ENCODE measurements at regions not wholly inside any gene's neighbourhood (a gene's known extent, or its start where the extent isn't known, plus 50 kb on each side); places are given as distances from the start of the nearest gene placed in this dataset.
"Not testable (repeated sequence)": the region's sequence is repeated elsewhere in the genome, so short reads cannot be mapped to it uniquely, and the experiment has no call there.

GRCh38 chr9:71446473-71447411 is 321.6 kb downstream of the CEMIP2 start:
- Histone ChIP-seq H3K4me1 (ENCODE audit: control insufficient read depth, insufficient read depth, low read length) (peaks cover 41% of the 10 kb centered on the region), H3K4me3 (ENCODE audit: low read depth, low read length) (peak overlapping the region; percentile 85), H3K27me3 (ENCODE audit: control insufficient read depth, insufficient read depth, low read length) (no peaks in the 10 kb centered on the region), H3K36me3 (ENCODE audit: control insufficient read depth, insufficient read depth, low read length) (no peaks in the 10 kb centered on the region), H3K9me3 (ENCODE audit: control insufficient read depth, insufficient read depth, low read length) (peaks cover 4% of the 10 kb centered on the region), H3K9ac (ENCODE audit: low read depth, low read length) (peak overlapping the region; percentile 73), H3K27ac (ENCODE audit: low read depth, low read length) (peak overlapping the region; percentile 91)

DNA sequence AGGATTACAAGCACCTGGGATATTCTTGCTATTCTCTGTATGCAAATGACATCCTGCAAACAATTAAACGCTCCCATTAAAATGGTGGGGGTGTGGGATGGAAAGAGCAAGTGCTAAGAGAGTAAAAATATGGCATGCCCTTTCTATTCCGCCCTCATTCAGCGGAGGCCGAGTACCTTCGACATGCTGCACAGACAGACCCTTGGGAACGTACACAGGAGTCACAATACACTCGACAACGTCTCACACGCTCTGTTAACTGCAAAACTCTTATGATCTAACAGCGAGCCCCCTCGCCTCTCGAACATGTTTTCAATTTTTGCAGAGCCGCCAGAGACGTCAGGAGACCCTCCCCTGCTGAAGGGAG is 322.2 kb downstream of the CEMIP2 start:
- no peak overlapping the region for H3K9ac ChIP-seq (ENCODE audit: low read depth, low read length)
- H3K36me3 ChIP-seq (ENCODE audit: control insufficient read depth, insufficient read depth, low read length), result no peaks in the 10 kb centered on the region
- no peaks in the 10 kb centered on the region for H3K9me3 ChIP-seq (ENCODE audit: control insufficient read depth, insufficient read depth, low read length)
- no peaks in the 10 kb centered on the region for H3K27me3 ChIP-seq (ENCODE audit: control insufficient read depth, insufficient read depth, low read length)
- peak overlapping the region; percentile 91 for H3K27ac ChIP-seq (ENCODE audit: low read depth, low read length)
- H3K4me1 ChIP-seq (ENCODE audit: control insufficient read depth, insufficient read depth, low read length), result peaks cover 46% of the 10 kb centered on the region
- H3K4me3 ChIP-seq (ENCODE audit: low read depth, low read length), result peak overlapping the region; percentile 85

GRCh38 chr9:71442937-71443336 is 321.5 kb upstream of the TRPM3 start:
- no peak overlapping the region for H3K27ac ChIP-seq (ENCODE audit: low read depth, low read length)
- H3K4me3 ChIP-seq (ENCODE audit: low read depth, low read length), result no peak overlapping the region
- H3K36me3 ChIP-seq (ENCODE audit: control insufficient read depth, insufficient read depth, low read length), result no peaks in the 10 kb centered on the region
- H3K4me1 ChIP-seq (ENCODE audit: control insufficient read depth, insufficient read depth, low read length), result peaks cover 35% of the 10 kb centered on the region
- no peaks in the 10 kb centered on the region for H3K9me3 ChIP-seq (ENCODE audit: control insufficient read depth, insufficient read depth, low read length)
- H3K27me3 ChIP-seq (ENCODE audit: control insufficient read depth, insufficient read depth, low read length), result no peaks in the 10 kb centered on the region
- no peak overlapping the region for H3K9ac ChIP-seq (ENCODE audit: low read depth, low read length)

DNA sequence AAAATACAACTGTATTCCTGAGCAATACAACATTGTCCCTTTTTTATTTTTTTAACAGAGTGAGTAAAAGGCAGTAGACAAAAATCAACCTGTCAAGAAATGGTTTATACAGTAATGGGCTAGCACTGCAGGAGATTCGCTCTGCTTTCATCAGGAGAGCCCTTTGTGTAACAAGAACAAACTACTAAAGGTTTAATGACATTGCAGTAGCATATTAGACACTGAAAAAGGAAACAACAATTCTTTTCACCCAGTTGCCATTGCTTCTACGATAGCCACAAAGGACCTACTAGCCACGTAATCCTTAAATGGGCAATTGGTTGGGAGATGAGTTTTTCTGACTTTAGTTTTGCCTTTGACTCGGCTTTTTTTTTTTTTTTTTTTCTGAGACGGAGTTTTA is 319.8 kb upstream of the TRPM3 start:
- H3K9ac ChIP-seq (ENCODE audit: low read depth, low read length), result no peak overlapping the region

DNA sequence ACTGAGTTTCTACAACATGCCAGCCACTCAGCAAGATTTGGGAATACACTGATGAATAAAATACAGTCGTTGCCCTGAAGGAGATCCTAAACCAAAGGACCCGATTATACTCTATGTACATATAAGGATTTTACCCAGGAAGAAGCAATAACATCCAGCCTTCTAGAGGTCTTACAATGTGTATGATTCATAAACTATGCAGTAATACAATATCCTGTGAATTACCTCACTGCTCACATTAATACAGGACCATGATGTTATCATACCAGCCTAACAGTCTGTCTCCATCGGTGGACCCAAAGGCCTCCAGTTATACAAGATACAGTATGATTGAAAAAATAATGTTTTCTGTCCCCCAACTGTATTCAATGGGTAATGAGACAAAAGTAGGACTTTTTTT is 310.5 kb upstream of the TRPM3 start:
- Histone ChIP-seq H3K9me3 (ENCODE audit: control insufficient read depth, insufficient read depth, low read length) (no peaks in the 10 kb centered on the region), H3K4me3 (ENCODE audit: low read depth, low read length) (no peak overlapping the region), H3K27ac (ENCODE audit: low read depth, low read length) (no peak overlapping the region), H3K9ac (ENCODE audit: low read depth, low read length) (no peak overlapping the region), H3K27me3 (ENCODE audit: control insufficient read depth, insufficient read depth, low read length) (no peaks in the 10 kb centered on the region), H3K4me1 (ENCODE audit: control insufficient read depth, insufficient read depth, low read length) (no peaks in the 10 kb centered on the region), H3K36me3 (ENCODE audit: control insufficient read depth, insufficient read depth, low read length) (no peaks in the 10 kb centered on the region)

More for the DNA sequence above, 319.8 kb upstream of the TRPM3 start:
- Histone ChIP-seq H3K36me3 (ENCODE audit: control insufficient read depth, insufficient read depth, low read length) (no peaks in the 10 kb centered on the region), H3K4me3 (ENCODE audit: low read depth, low read length) (no peak overlapping the region), H3K27me3 (ENCODE audit: control insufficient read depth, insufficient read depth, low read length) (no peaks in the 10 kb centered on the region), H3K27ac (ENCODE audit: low read depth, low read length) (no peak overlapping the region), H3K9me3 (ENCODE audit: control insufficient read depth, insufficient read depth, low read length) (no peaks in the 10 kb centered on the region), H3K4me1 (ENCODE audit: control insufficient read depth, insufficient read depth, low read length) (peaks cover 28% of the 10 kb centered on the region)

DNA sequence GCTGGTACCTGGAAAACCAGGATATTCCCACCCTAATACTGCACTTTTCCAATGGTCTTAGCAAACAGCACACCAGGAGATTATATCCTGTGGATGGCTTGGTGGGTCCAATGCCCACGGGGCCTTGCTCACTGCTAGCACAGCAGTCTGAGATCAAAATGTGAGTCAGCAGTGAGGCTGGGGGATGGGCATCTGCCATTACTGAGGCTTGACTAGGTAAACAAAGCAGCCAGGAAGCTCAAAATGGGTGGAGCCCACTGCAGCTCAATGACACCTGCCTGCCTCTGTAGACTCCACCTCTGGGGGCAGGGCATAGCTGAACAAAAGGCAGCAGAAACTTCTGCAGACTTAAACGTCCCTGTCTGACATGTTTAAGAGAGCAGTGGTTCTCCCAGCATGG is 285.9 kb upstream of the TRPM3 start:
- H3K4me1 ChIP-seq (ENCODE audit: control insufficient read depth, insufficient read depth, low read length); H3K27me3 ChIP-seq (ENCODE audit: control insufficient read depth, insufficient read depth, low read length); H3K36me3 ChIP-seq (ENCODE audit: control insufficient read depth, insufficient read depth, low read length); H3K9ac ChIP-seq (ENCODE audit: low read depth, low read length); H3K27ac ChIP-seq (ENCODE audit: low read depth, low read length); H3K9me3 ChIP-seq (ENCODE audit: control insufficient read depth, insufficient read depth, low read length); H3K4me3 ChIP-seq (ENCODE audit: low read depth, low read length): not testable (repeated sequence)

GRCh38 chr9:71403106-71403505 is 281.7 kb upstream of the TRPM3 start:
- H3K27me3 ChIP-seq (ENCODE audit: control insufficient read depth, insufficient read depth, low read length), result no peaks in the 10 kb centered on the region
- no peak overlapping the region for H3K27ac ChIP-seq (ENCODE audit: low read depth, low read length)
- peaks cover 5% of the 10 kb centered on the region; the same call in 1 of the 2 replicates for H3K9me3 ChIP-seq (ENCODE audit: control insufficient read depth, insufficient read depth, low read length)
- no peak overlapping the region for H3K4me3 ChIP-seq (ENCODE audit: low read depth, low read length)
- no peaks in the 10 kb centered on the region; the same call in 1 of the 2 replicates for H3K4me1 ChIP-seq (ENCODE audit: control insufficient read depth, insufficient read depth, low read length)
- H3K36me3 ChIP-seq (ENCODE audit: control insufficient read depth, insufficient read depth, low read length), result no peaks in the 10 kb centered on the region
- H3K9ac ChIP-seq (ENCODE audit: low read depth, low read length), result no peak overlapping the region

GRCh38 chr9:71393005-71393404 is 271.6 kb upstream of the TRPM3 start:
- Histone ChIP-seq H3K27ac (ENCODE audit: low read depth, low read length) (no peak overlapping the region), H3K9me3 (ENCODE audit: control insufficient read depth, insufficient read depth, low read length) (no peaks in the 10 kb centered on the region), H3K4me3 (ENCODE audit: low read depth, low read length) (no peak overlapping the region), H3K27me3 (ENCODE audit: control insufficient read depth, insufficient read depth, low read length) (no peaks in the 10 kb centered on the region), H3K4me1 (ENCODE audit: control insufficient read depth, insufficient read depth, low read length) (peaks cover 6% of the 10 kb centered on the region), H3K36me3 (ENCODE audit: control insufficient read depth, insufficient read depth, low read length) (no peaks in the 10 kb centered on the region), H3K9ac (ENCODE audit: low read depth, low read length) (no peak overlapping the region)

DNA sequence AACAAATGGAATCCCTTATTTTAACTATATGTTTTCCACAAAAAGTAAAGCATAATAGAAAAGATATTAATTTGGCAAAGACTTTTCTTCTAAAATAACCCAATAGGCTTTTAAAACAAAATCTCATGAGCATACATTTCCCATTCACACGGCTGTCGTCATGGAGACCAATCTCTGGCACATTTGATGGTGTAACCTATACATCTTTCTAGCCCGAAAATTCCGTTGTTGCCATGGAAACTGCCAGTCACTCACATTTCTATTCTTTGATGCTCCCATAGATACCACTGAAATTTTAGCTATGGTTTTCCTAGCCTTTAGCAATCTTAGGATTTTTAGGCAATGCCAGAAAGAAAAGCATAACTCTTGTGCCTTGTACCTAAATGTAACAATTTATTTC is 262.9 kb upstream of the TRPM3 start:
- Histone ChIP-seq H3K4me3 (ENCODE audit: low read depth, low read length) (no peak overlapping the region), H3K9ac (ENCODE audit: low read depth, low read length) (no peak overlapping the region), H3K36me3 (ENCODE audit: control insufficient read depth, insufficient read depth, low read length) (no peaks in the 10 kb centered on the region), H3K27ac (ENCODE audit: low read depth, low read length) (no peak overlapping the region), H3K4me1 (ENCODE audit: control insufficient read depth, insufficient read depth, low read length) (peaks cover 13% of the 10 kb centered on the region), H3K9me3 (ENCODE audit: control insufficient read depth, insufficient read depth, low read length) (no peaks in the 10 kb centered on the region), H3K27me3 (ENCODE audit: control insufficient read depth, insufficient read depth, low read length) (no peaks in the 10 kb centered on the region)

GRCh38 chr9:71383308-71383940 is 262.0 kb upstream of the TRPM3 start:
- Histone ChIP-seq H3K27ac (ENCODE audit: low read depth, low read length) (no peak overlapping the region), H3K27me3 (ENCODE audit: control insufficient read depth, insufficient read depth, low read length) (no peaks in the 10 kb centered on the region), H3K9me3 (ENCODE audit: control insufficient read depth, insufficient read depth, low read length) (no peaks in the 10 kb centered on the region), H3K36me3 (ENCODE audit: control insufficient read depth, insufficient read depth, low read length) (no peaks in the 10 kb centered on the region), H3K4me3 (ENCODE audit: low read depth, low read length) (no peak overlapping the region), H3K4me1 (ENCODE audit: control insufficient read depth, insufficient read depth, low read length) (peaks cover 9% of the 10 kb centered on the region), H3K9ac (ENCODE audit: low read depth, low read length) (no peak overlapping the region)

- Histone ChIP-seq H3K27ac (ENCODE audit: low read depth, low read length) (no peak overlapping the region), H3K9me3 (ENCODE audit: control insufficient read depth, insufficient read depth, low read length) (no peaks in the 10 kb centered on the region), H3K4me1 (ENCODE audit: control insufficient read depth, insufficient read depth, low read length) (peaks cover 52% of the 10 kb centered on the region), H3K27me3 (ENCODE audit: control insufficient read depth, insufficient read depth, low read length) (no peaks in the 10 kb centered on the region), H3K36me3 (ENCODE audit: control insufficient read depth, insufficient read depth, low read length) (no peaks in the 10 kb centered on the region), H3K9ac (ENCODE audit: low read depth, low read length) (no peak overlapping the region), H3K4me3 (ENCODE audit: low read depth, low read length) (no peak overlapping the region)
Observed at GRCh38 chr9:71368157-71368556, 246.7 kb upstream of the TRPM3 start.
